NCI-H446 treated with DMSO at 0.1 percent for 48 hours (cell line): ENCODE measurements at regions not wholly inside any gene's neighbourhood (a gene's known extent, or its start where the extent isn't known, plus 50 kb on each side); places are given as distances from the start of the nearest gene placed in this dataset.
A peak's percentile ranks its signal among the peaks of the same experiment; 100 is the strongest.
"Not testable (repeated sequence)": the region's sequence is repeated elsewhere in the genome, so short reads cannot be mapped to it uniquely, and the experiment has no call there.

ENCODE experiments used
- DNase-seq: peaks from one replicate; lab custom pipeline; 2025; lab: John Stamatoyannopoulos, UW

- DNase-seq, result no peak
Observed at GRCh38 chr15:91414124-91414523, 314.1 kb downstream of the SV2B start.

- DNase-seq, result not testable (repeated sequence)
Observed at GRCh38 chr15:91415258-91415657, 315.2 kb downstream of the SV2B start.

- no peak for DNase-seq
Observed at GRCh38 chr15:91420689-91421088, 320.6 kb downstream of the SV2B start.

- no peak for DNase-seq
Observed at GRCh38 chr15:91422797-91423196, 322.7 kb downstream of the SV2B start.

GRCh38 chr15:91424001-91424400 lies 323.9 kb downstream of the SV2B start:
- no peak for DNase-seq

- no peak for DNase-seq
Observed at GRCh38 chr15:91426412-91426811, 326.4 kb downstream of the SV2B start.

GRCh38 chr15:91429973-91430372 lies 329.9 kb downstream of the SV2B start:
- DNase-seq, result no peak

GRCh38 chr15:91431041-91431715 lies 331.1 kb downstream of the SV2B start:
- no peak for DNase-seq

GRCh38 chr15:91435113-91435512 lies 335.1 kb downstream of the SV2B start:
- DNase-seq, result no peak

- DNase-seq, result no peak
Observed at GRCh38 chr15:91444656-91445055, 344.6 kb downstream of the SV2B start.

GRCh38 chr15:91445695-91446228 lies 345.7 kb downstream of the SV2B start:
- no peak for DNase-seq

- no peak for DNase-seq
Observed at GRCh38 chr15:91447991-91448644, 348.1 kb downstream of the SV2B start.

- not testable (repeated sequence) for DNase-seq
Observed at GRCh38 chr15:91453376-91453775, 353.3 kb downstream of the SV2B start.

- DNase-seq, result no peak
Observed at GRCh38 chr15:91456251-91456718, 356.2 kb downstream of the SV2B start.

GRCh38 chr15:91456921-91457320 lies 356.9 kb downstream of the SV2B start:
- no peak for DNase-seq

- no peak for DNase-seq
Observed at GRCh38 chr15:91461377-91461776, 361.3 kb downstream of the SV2B start.

GRCh38 chr15:91465086-91465485 lies 365.0 kb downstream of the SV2B start:
- DNase-seq, result no peak

- DNase-seq, result no peak
Observed at GRCh38 chr15:91465696-91466095, 365.6 kb downstream of the SV2B start.

GRCh38 chr15:91468871-91469580 lies 369.0 kb downstream of the SV2B start:
- peak; percentile 5 for DNase-seq

GRCh38 chr15:91469632-91470567 lies 369.8 kb downstream of the SV2B start:
- no peak for DNase-seq

- no peak for DNase-seq
Observed at GRCh38 chr15:91471468-91471867, 371.4 kb downstream of the SV2B start.

GRCh38 chr15:91472316-91472756 lies 372.3 kb downstream of the SV2B start:
- no peak for DNase-seq
